Neural progenitor cell (in vitro differentiated cells): ENCODE measurements at regions not wholly inside any gene's neighbourhood (a gene's known extent, or its start where the extent isn't known, plus 50 kb on each side); places are given as distances from the start of the nearest gene placed in this dataset.
"Not testable (repeated sequence)": the region's sequence is repeated elsewhere in the genome, so short reads cannot be mapped to it uniquely, and the experiment has no call there.

Source experiments
- DNase-seq: peaks from one replicate; pipeline ENCODE4 v3.0.0-alpha.2; 2016; ENCODE audit warnings: low spot score
- H2AFZ ChIP-seq: fragments of 200-600 bp; sonication (generic); replicated peaks from 2 replicates; pipeline ENCODE4 v1.6.1; 2016; ENCODE audit warnings: antibody characterized with exemption
- H3F3A ChIP-seq: fragments of 200-600 bp; sonication (generic); 2 replicates; pipeline ENCODE4 v1.6.1; 2016; ENCODE audit warnings: antibody characterized with exemption, low read depth
- H3K27ac ChIP-seq: fragments of 200-600 bp; sonication (generic); 2 replicates; pipeline ENCODE4 v1.5.1; 2016; ENCODE audit warnings: mild to moderate bottlenecking
- H3K27me3 ChIP-seq: fragments of 200-600 bp; sonication (generic); 2 replicates; pipeline ENCODE4 v1.6.1; 2016; ENCODE audit warnings: mild to moderate bottlenecking, moderate library complexity
- H3K36me3 ChIP-seq: fragments of 200-600 bp; sonication (generic); 2 replicates; pipeline ENCODE4 v1.5.1; 2016
- H3K4me1 ChIP-seq: fragments of 200-600 bp; sonication (generic); 2 replicates; pipeline ENCODE4 v1.6.1; 2016; ENCODE audit warnings: mixed run types
- H3K4me2 ChIP-seq: fragments of 200-600 bp; sonication (generic); 2 replicates; pipeline ENCODE4 v1.6.1; 2016
- H3K4me3 ChIP-seq: fragments of 200-600 bp; sonication (generic); 2 replicates; pipeline ENCODE4 v1.5.1; 2016
- H3K79me2 ChIP-seq: fragments of 200-600 bp; sonication (generic); 2 replicates; pipeline ENCODE4 v1.6.1; 2016; ENCODE audit warnings: low read depth
- H3K9ac ChIP-seq: fragments of 200-600 bp; sonication (generic); 2 replicates; pipeline ENCODE4 v1.6.1; 2016
- H3K9me3 ChIP-seq: fragments of 200-600 bp; sonication (generic); 2 replicates; pipeline ENCODE4 v1.5.1; 2016; ENCODE audit warnings: low read depth
- H4K20me1 ChIP-seq: fragments of 200-600 bp; sonication (generic); 2 replicates; pipeline ENCODE4 v1.6.1; 2016; ENCODE audit warnings: low read depth
- H3K27ac Mint-ChIP-seq: 3 replicates; pipeline ENCODE4 v1.8.0; 2021; ENCODE audit warnings: mixed read lengths
- H3K27me3 Mint-ChIP-seq: 2 replicates; pipeline ENCODE4 v1.8.0; 2022; ENCODE audit warnings: low read depth, mild to moderate bottlenecking, inconsistent platforms, moderate library complexity, mixed read lengths; ENCODE audit not compliant: insufficient read depth
- H3K36me3 Mint-ChIP-seq: 3 replicates; pipeline ENCODE4 v1.8.0; 2021; ENCODE audit warnings: mixed read lengths
- H3K4me1 Mint-ChIP-seq: 3 replicates; pipeline ENCODE4 v1.8.0; 2021; ENCODE audit warnings: mixed read lengths
- H3K4me3 Mint-ChIP-seq: 3 replicates; pipeline ENCODE4 v1.8.0; 2021; ENCODE audit warnings: mild to moderate bottlenecking, moderate library complexity, mixed read lengths
- H3K9me3 Mint-ChIP-seq: 3 replicates; pipeline ENCODE4 v1.8.0; 2020; ENCODE audit warnings: mixed read lengths
- EZH2 ChIP-seq: fragments of 200-600 bp; sonication (generic); IDR thresholded peaks from 2 replicates; pipeline ENCODE4 v1.6.1; 2017; ENCODE audit warnings: antibody characterized with exemption, mild to moderate bottlenecking, moderate library complexity
- EZH2phosphoT487 ChIP-seq: fragments of 200-600 bp; sonication (generic); IDR thresholded peaks from 2 replicates; pipeline ENCODE4 v1.6.1; 2017; ENCODE audit warnings: antibody characterized with exemption
- TF ChIP-seq, protein P1 (sequence below): fragments of 200-600 bp; sonication (generic); IDR thresholded peaks from 2 replicates; pipeline ENCODE4 v1.5.1; 2017; ENCODE audit warnings: antibody characterized with exemption, mild to moderate bottlenecking

DNA sequence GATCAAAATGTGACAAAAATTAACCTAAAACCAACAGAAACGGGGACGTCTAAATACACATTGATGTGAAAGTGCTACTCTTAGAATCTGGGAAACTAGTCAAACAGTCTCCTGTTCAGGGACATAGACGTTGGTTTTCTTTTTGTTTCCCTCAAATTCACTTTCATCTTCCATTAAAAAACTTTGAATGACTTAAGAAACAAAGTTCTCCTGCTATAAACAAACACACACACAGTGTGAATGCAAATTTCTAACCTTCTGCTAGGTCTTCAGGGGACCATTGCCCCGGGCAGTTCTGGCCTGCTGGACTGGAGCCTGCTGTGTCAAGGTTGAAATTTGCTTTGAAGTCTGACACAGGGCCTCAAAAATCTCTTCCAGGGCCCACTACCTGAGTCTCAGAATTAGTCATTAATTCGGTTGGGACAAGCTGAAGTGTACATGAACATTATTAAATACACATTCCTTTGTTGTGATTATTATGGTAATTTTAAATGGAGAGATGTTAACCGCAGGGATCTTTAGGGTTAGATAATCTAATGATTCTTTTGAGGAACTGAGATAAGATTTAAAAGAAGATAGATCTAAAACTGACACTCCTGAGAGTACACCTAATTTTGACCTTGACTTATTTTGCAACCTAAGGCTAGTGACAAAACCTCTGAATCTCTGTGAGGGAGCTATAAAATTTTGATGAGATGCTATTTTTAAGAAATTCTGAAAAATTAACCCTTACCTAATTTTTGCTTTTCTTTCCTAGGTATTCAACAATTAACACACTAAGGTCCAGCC is 1260.4 kb downstream of the ROBO1 start:
- no peak overlapping the region for H3K4me3 Mint-ChIP-seq

DNA sequence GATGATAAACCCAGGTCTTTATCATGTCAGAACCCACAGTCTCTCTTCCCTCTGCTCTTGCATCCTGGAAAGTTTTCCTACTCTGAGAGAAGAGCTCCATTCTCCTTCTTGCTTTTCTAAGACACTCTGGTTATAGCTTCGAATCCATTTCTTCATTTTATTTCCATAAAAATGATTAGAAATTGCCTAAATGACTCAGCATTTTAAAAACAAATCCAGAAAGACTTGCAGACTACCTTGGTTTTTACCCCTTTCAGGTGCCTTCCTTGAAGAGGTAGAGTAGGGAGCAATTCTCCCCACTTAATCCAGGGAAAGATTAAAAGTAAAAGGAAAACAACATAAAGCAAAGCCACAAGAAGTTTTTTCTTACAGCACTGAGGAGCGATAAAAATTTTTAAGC is 1256.0 kb downstream of the ROBO1 start:
- no peak for TF ChIP-seq EZH2
- no peak for TF ChIP-seq EZH2phosphoT487
- TF ChIP-seq, protein P1, sequence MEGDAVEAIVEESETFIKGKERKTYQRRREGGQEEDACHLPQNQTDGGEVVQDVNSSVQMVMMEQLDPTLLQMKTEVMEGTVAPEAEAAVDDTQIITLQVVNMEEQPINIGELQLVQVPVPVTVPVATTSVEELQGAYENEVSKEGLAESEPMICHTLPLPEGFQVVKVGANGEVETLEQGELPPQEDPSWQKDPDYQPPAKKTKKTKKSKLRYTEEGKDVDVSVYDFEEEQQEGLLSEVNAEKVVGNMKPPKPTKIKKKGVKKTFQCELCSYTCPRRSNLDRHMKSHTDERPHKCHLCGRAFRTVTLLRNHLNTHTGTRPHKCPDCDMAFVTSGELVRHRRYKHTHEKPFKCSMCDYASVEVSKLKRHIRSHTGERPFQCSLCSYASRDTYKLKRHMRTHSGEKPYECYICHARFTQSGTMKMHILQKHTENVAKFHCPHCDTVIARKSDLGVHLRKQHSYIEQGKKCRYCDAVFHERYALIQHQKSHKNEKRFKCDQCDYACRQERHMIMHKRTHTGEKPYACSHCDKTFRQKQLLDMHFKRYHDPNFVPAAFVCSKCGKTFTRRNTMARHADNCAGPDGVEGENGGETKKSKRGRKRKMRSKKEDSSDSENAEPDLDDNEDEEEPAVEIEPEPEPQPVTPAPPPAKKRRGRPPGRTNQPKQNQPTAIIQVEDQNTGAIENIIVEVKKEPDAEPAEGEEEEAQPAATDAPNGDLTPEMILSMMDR = no peak
- DNase-seq = no peak
- Histone ChIP-seq H4K20me1 (no peaks in the 10 kb centered on the region), H3K79me2 (no peaks in the 10 kb centered on the region), H3K36me3 (no peaks in the 10 kb centered on the region), H3F3A (no peaks in the 10 kb centered on the region), H3K9me3 (no peaks in the 10 kb centered on the region), H3K27me3 (no peaks in the 10 kb centered on the region), H3K9ac (no peak overlapping the region), H3K4me3 (no peak overlapping the region), H3K4me2 (no peak overlapping the region), H3K4me1 (no peaks in the 10 kb centered on the region), H2AFZ (no peak overlapping the region), H3K27ac (no peak overlapping the region)
- no peak overlapping the region for H3K27ac Mint-ChIP-seq
- H3K4me1 Mint-ChIP-seq = peaks cover 14% of the 10 kb centered on the region
- no peak overlapping the region for H3K4me3 Mint-ChIP-seq
- H3K27me3 Mint-ChIP-seq = peaks cover 6% of the 10 kb centered on the region
- peaks cover 3% of the 10 kb centered on the region for H3K36me3 Mint-ChIP-seq
- no peaks in the 10 kb centered on the region for H3K9me3 Mint-ChIP-seq

More for the DNA sequence above, 1260.4 kb downstream of the ROBO1 start:
- Histone ChIP-seq H3K36me3 (no peaks in the 10 kb centered on the region), H3K4me3 (no peak overlapping the region), H3F3A (no peaks in the 10 kb centered on the region), H3K4me1 (no peaks in the 10 kb centered on the region), H3K9me3 (no peaks in the 10 kb centered on the region), H2AFZ (peak overlapping the region; percentile 15), H3K27me3 (no peaks in the 10 kb centered on the region), H3K9ac (no peak overlapping the region), H3K27ac (no peak overlapping the region), H4K20me1 (no peaks in the 10 kb centered on the region), H3K4me2 (no peak overlapping the region), H3K79me2 (no peaks in the 10 kb centered on the region)
- no peaks in the 10 kb centered on the region for H3K9me3 Mint-ChIP-seq
- peaks cover 2% of the 10 kb centered on the region for H3K36me3 Mint-ChIP-seq
- DNase-seq = no peak
- peaks cover 6% of the 10 kb centered on the region for H3K27me3 Mint-ChIP-seq
- TF ChIP-seq, protein P1 = no peak
- TF ChIP-seq EZH2phosphoT487 = no peak
- no peak for TF ChIP-seq EZH2
- peak overlapping the region; percentile 21 for H3K27ac Mint-ChIP-seq
- H3K4me1 Mint-ChIP-seq = peaks cover 22% of the 10 kb centered on the region

DNA sequence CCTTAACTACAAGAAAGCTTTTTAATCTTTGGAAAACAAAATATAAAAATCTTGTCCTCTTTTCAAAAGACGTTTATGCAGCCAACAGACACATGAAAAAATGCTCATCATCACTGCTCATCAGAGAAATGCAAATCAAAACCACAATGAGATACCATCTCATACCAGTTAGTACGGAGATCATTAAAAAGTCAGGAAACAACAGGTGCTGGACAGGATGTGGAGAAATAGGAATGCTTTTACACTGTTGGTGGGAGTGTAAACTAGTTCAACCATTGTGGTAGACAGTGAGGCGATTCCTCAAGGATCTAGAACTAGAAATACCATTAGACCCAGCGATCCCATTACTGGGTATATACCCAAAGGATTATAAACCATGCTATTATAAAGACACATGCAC is 1255.0 kb downstream of the ROBO1 start:
- H3K27me3 Mint-ChIP-seq, H3K9me3 Mint-ChIP-seq, H3K36me3 Mint-ChIP-seq, H3K4me2 ChIP-seq, H4K20me1 ChIP-seq, H3K27me3 ChIP-seq, H3K79me2 ChIP-seq, H3K4me1 ChIP-seq, H3K9ac ChIP-seq, H3F3A ChIP-seq, H2AFZ ChIP-seq, DNase-seq, H3K27ac ChIP-seq, H3K9me3 ChIP-seq, H3K4me3 Mint-ChIP-seq, H3K36me3 ChIP-seq, H3K27ac Mint-ChIP-seq, H3K4me3 ChIP-seq: not testable (repeated sequence)
- H3K4me1 Mint-ChIP-seq = peaks cover 11% of the 10 kb centered on the region

DNA sequence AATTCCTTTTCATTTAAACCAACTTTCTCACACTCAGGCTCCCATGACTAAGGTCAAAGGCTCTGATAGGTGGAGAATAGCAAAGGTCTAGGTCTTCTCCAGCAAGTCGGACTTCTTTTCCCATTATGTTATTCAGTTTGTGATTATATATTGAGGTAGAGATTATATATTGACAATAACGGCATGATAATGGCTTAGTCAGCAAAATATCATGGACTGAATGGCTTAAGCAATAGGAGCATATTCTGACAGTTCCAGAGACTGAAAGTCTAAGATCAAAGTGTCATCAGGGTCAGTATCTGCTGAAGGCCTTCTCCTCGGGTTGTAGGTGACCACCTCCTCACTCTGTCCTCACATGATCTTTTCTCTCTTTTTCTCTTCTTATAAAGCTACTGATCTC is 1251.4 kb downstream of the ROBO1 start:
- no peaks in the 10 kb centered on the region for H3K27me3 ChIP-seq
- no peaks in the 10 kb centered on the region for H3K27me3 Mint-ChIP-seq
- TF ChIP-seq EZH2phosphoT487 (no peak), EZH2 (no peak)
- TF ChIP-seq, protein P1 = no peak
- H3K4me1 Mint-ChIP-seq = peaks cover 18% of the 10 kb centered on the region
- H3K4me3 ChIP-seq = no peak overlapping the region
- peaks cover 1% of the 10 kb centered on the region for H3K36me3 Mint-ChIP-seq
- no peaks in the 10 kb centered on the region for H3K79me2 ChIP-seq
- H3K4me1 ChIP-seq = peaks cover 9% of the 10 kb centered on the region
- DNase-seq = no peak
- H3K27ac Mint-ChIP-seq = no peak overlapping the region
- H3K27ac ChIP-seq = no peak overlapping the region
- H4K20me1 ChIP-seq = no peaks in the 10 kb centered on the region
- H3K9me3 Mint-ChIP-seq = no peaks in the 10 kb centered on the region
- H3K9ac ChIP-seq = no peak overlapping the region
- H3K4me2 ChIP-seq = no peak overlapping the region
- H2AFZ ChIP-seq = no peak overlapping the region
- H3K36me3 ChIP-seq = no peaks in the 10 kb centered on the region
- no peaks in the 10 kb centered on the region for H3F3A ChIP-seq
- H3K4me3 Mint-ChIP-seq = no peak overlapping the region
- H3K9me3 ChIP-seq = no peaks in the 10 kb centered on the region
